ENCODE measurements at regions not wholly inside any gene's neighbourhood (a gene's known extent, or its start where the extent isn't known, plus 50 kb on each side); places are given as distances from the start of the nearest gene placed in this dataset.
A peak's percentile ranks its signal among the peaks of the same experiment; 100 is the strongest.

DNA sequence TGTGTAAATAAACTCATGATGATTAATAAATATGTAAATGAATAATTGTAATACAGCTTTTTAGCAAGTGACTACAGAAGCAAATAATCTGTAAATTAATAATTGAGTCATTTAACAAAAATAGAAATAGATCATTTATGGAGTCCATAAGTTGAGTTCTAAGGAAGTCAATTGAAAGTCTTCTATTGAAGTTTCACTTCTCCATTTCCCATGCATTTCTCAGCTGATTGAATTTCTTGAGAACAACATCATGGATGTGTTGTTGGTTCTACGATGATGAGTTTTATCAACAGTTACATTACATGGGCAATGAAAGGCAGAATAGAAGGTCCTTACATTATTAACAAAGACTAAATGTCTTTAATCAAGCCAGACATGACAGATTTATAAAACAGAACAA lies 290.4 kb downstream of the MAP2K6 start:
- Histone ChIP-seq H3K36me3 (ENCODE audit: control insufficient read depth, insufficient read depth, low read length) (no peaks in the 10 kb centered on the region), H3K27me3 (ENCODE audit: control insufficient read depth, insufficient read depth, low read length) (no peaks in the 10 kb centered on the region), H3K4me3 (ENCODE audit: low read depth, low read length) (no peak overlapping the region)
- FAIRE-seq (no peak), DNase-seq (ENCODE audit: low read depth) (no peak)
- TF ChIP-seq, protein P1, sequence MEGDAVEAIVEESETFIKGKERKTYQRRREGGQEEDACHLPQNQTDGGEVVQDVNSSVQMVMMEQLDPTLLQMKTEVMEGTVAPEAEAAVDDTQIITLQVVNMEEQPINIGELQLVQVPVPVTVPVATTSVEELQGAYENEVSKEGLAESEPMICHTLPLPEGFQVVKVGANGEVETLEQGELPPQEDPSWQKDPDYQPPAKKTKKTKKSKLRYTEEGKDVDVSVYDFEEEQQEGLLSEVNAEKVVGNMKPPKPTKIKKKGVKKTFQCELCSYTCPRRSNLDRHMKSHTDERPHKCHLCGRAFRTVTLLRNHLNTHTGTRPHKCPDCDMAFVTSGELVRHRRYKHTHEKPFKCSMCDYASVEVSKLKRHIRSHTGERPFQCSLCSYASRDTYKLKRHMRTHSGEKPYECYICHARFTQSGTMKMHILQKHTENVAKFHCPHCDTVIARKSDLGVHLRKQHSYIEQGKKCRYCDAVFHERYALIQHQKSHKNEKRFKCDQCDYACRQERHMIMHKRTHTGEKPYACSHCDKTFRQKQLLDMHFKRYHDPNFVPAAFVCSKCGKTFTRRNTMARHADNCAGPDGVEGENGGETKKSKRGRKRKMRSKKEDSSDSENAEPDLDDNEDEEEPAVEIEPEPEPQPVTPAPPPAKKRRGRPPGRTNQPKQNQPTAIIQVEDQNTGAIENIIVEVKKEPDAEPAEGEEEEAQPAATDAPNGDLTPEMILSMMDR (IDR thresholded peaks at IDR 0.05; ENCODE audit: insufficient read depth, low read length, severe bottlenecking) = no peak

GRCh38 chr17:69706127-69706526 lies 291.6 kb downstream of the MAP2K6 start:
- FAIRE-seq = no peak
- Histone ChIP-seq H3K36me3 (ENCODE audit: control insufficient read depth, insufficient read depth, low read length) (no peaks in the 10 kb centered on the region), H3K27me3 (ENCODE audit: control insufficient read depth, insufficient read depth, low read length) (no peaks in the 10 kb centered on the region), H3K4me3 (ENCODE audit: low read depth, low read length) (no peak overlapping the region)
- DNase-seq (ENCODE audit: low read depth) = no peak
- TF ChIP-seq, protein P1 (IDR thresholded peaks at IDR 0.05; ENCODE audit: insufficient read depth, low read length, severe bottlenecking) = no peak

DNA sequence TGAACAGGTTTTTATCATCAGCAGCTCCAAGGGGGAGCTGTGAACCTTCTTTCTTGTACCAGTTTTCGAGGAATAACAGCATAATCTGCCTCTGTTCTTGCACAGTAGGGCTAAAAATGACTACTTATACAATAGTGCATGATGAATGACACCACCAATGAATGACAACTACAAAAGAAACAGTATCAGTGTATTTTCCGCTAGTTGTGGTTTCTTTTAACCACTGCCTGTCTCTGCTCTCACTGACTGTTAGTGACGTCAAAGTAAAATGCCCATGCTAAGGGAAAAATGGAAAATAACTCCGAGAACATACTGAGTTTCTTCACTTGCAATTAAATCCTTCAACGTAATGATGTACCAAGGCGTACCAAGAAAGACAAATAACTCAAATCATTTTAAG lies 294.9 kb downstream of the MAP2K6 start:
- DNase-seq (ENCODE audit: low read depth) (no peak), FAIRE-seq (no peak)
- Histone ChIP-seq H3K36me3 (ENCODE audit: control insufficient read depth, insufficient read depth, low read length) (no peaks in the 10 kb centered on the region), H3K4me3 (ENCODE audit: low read depth, low read length) (no peak overlapping the region), H3K27me3 (ENCODE audit: control insufficient read depth, insufficient read depth, low read length) (no peaks in the 10 kb centered on the region)
- TF ChIP-seq, protein P1 (IDR thresholded peaks at IDR 0.05; ENCODE audit: insufficient read depth, low read length, severe bottlenecking) = no peak

DNA sequence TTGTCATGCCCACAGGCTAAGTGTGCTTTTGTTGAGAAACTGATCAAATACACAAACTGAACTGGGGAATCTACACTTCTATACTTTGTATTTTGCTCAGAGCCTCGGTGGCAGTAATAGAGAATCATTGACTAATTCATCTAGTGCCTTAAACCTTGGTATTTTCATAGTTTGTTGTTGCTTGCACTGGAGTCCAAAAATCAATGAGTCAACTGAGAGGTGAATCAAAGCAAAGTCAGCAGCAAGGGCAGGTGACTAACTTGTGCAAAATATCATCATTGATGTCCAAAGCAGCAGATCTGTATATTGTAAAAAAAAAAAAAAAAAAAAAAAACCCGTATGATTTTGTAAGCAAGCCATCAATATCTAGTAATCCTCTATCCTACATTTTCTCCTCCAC lies 296.4 kb downstream of the MAP2K6 start:
- Histone ChIP-seq H3K36me3 (ENCODE audit: control insufficient read depth, insufficient read depth, low read length) (no peaks in the 10 kb centered on the region), H3K4me3 (ENCODE audit: low read depth, low read length) (no peak overlapping the region), H3K27me3 (ENCODE audit: control insufficient read depth, insufficient read depth, low read length) (no peaks in the 10 kb centered on the region)
- TF ChIP-seq, protein P1 (IDR thresholded peaks at IDR 0.05; ENCODE audit: insufficient read depth, low read length, severe bottlenecking) = no peak
- DNase-seq (ENCODE audit: low read depth) = peak; percentile 74
- no peak for FAIRE-seq

- no peak for FAIRE-seq
Measured at GRCh38 chr17:69711541-69711940, 297.0 kb downstream of the MAP2K6 start.

GRCh38 chr17:69712801-69713311 lies 298.4 kb downstream of the MAP2K6 start:
- FAIRE-seq (no peak), DNase-seq (ENCODE audit: low read depth) (no peak)
- TF ChIP-seq, protein P1 (IDR thresholded peaks at IDR 0.05; ENCODE audit: insufficient read depth, low read length, severe bottlenecking) = no peak
- no peak overlapping the region for H3K4me3 ChIP-seq (ENCODE audit: low read depth, low read length)
- no peaks in the 10 kb centered on the region for H3K27me3 ChIP-seq (ENCODE audit: control insufficient read depth, insufficient read depth, low read length)
- no peaks in the 10 kb centered on the region for H3K36me3 ChIP-seq (ENCODE audit: control insufficient read depth, insufficient read depth, low read length)

More at GRCh38 chr17:69711541-69711940, 297.0 kb downstream of the MAP2K6 start:
- Histone ChIP-seq H3K4me3 (ENCODE audit: low read depth, low read length) (no peak overlapping the region), H3K36me3 (ENCODE audit: control insufficient read depth, insufficient read depth, low read length) (no peaks in the 10 kb centered on the region), H3K27me3 (ENCODE audit: control insufficient read depth, insufficient read depth, low read length) (no peaks in the 10 kb centered on the region)
- TF ChIP-seq, protein P1 (IDR thresholded peaks at IDR 0.05; ENCODE audit: insufficient read depth, low read length, severe bottlenecking) = no peak
- DNase-seq (ENCODE audit: low read depth) = no peak
